ENCODE measurements at regions not wholly inside any gene's neighbourhood (a gene's known extent, or its start where the extent isn't known, plus 50 kb on each side); places are given as distances from the start of the nearest gene placed in this dataset.

DNA sequence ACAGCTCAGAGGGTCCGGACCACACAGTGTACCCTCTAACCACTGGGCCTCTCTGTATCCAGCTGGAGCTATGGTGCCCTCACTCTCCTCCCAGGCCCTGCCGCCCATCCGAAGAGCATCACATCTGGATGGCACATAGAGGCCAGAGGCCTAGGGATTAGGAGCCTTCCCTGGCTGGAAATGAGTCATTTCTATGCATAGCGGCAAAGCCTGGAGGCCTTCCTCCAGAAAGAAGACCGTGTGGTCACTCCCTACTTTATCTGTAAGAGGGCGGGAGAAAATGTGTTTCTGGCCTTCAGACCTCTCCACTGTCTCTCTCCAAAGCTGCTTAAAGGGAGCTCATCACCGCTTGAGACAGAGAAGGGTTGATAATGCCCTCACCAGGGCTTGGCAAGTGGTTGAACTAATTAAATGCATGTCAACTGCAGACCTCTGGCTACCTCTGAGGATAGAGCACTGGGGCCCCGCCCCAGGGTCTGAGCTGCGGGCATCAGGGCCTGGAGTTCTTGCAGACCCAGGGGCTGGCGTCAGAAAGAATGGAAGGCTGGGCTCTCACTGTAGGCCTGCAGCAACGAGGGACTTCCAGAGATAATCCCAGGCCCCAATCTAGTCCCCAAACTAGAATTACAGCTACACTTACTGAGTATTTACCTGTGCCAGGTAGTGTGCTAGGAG, 122.2 kb downstream of the IRX5 start:
- dilution Hi-C loops (cut with MboI; ENCODE audit: extremely low pct_ligation_motif_present, low sequenced_read_pairs): no loop called here
- FAIRE-seq (no peak), DNase-seq (ENCODE audit: low read depth, low spot score) (no peak)
- Histone ChIP-seq H3K4me2 (ENCODE audit: control insufficient read depth, extremely low read depth, insufficient read depth, low read depth, low read length) (no peak overlapping the region), H3K9me1 (ENCODE audit: control insufficient read depth, extremely low read depth, insufficient read depth, low read length) (no peaks in the 10 kb centered on the region), H3K79me2 (ENCODE audit: control insufficient read depth, insufficient read depth, low read length) (no peaks in the 10 kb centered on the region), H3K4me1 (ENCODE audit: control insufficient read depth, extremely low read depth, insufficient read depth, low read length) (no peaks in the 10 kb centered on the region), H3K27ac (ENCODE audit: control insufficient read depth, insufficient read depth, low read length) (no peak overlapping the region), H3K9me3 (ENCODE audit: control insufficient read depth, low read depth, low read length) (no peaks in the 10 kb centered on the region), H2AFZ (ENCODE audit: control insufficient read depth, low read length) (no peak overlapping the region), H3K4me3 (ENCODE audit: control insufficient read depth in 2 of 3, extremely low read depth in 1 of 3, insufficient read depth in 2 of 3, low read depth in 1 of 3, low read length in 3 of 3) (no peak overlapping the region), H3K36me3 (ENCODE audit: control insufficient read depth in 2 of 2, extremely low read depth in 1 of 2, insufficient read depth in 2 of 2, low read length in 2 of 2) (no peaks in the 10 kb centered on the region), H3K27me3 (ENCODE audit: control insufficient read depth, extremely low read depth, insufficient read depth, low read length) (peaks cover 17% of the 10 kb centered on the region), H4K20me1 (ENCODE audit: control insufficient read depth, extremely low read depth, insufficient read depth, low read length) (no peaks in the 10 kb centered on the region), H3K9ac (ENCODE audit: control insufficient read depth, extremely low read depth, insufficient read depth, low read length) (no peak overlapping the region)
- TF ChIP-seq, protein P1, sequence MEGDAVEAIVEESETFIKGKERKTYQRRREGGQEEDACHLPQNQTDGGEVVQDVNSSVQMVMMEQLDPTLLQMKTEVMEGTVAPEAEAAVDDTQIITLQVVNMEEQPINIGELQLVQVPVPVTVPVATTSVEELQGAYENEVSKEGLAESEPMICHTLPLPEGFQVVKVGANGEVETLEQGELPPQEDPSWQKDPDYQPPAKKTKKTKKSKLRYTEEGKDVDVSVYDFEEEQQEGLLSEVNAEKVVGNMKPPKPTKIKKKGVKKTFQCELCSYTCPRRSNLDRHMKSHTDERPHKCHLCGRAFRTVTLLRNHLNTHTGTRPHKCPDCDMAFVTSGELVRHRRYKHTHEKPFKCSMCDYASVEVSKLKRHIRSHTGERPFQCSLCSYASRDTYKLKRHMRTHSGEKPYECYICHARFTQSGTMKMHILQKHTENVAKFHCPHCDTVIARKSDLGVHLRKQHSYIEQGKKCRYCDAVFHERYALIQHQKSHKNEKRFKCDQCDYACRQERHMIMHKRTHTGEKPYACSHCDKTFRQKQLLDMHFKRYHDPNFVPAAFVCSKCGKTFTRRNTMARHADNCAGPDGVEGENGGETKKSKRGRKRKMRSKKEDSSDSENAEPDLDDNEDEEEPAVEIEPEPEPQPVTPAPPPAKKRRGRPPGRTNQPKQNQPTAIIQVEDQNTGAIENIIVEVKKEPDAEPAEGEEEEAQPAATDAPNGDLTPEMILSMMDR (optimal IDR thresholded peaks at IDR 0.05 in 1 of 3, IDR thresholded peaks at IDR 0.05 in 1 of 3, conservative IDR thresholded peaks at IDR 0.05 in 1 of 3; ENCODE audit: extremely low read depth in 1 of 3, insufficient read depth in 2 of 3, low read length in 3 of 3): no peak
- no peak for TF ChIP-seq EZH2 (IDR thresholded peaks at IDR 0.05; ENCODE audit: low read length)

DNA sequence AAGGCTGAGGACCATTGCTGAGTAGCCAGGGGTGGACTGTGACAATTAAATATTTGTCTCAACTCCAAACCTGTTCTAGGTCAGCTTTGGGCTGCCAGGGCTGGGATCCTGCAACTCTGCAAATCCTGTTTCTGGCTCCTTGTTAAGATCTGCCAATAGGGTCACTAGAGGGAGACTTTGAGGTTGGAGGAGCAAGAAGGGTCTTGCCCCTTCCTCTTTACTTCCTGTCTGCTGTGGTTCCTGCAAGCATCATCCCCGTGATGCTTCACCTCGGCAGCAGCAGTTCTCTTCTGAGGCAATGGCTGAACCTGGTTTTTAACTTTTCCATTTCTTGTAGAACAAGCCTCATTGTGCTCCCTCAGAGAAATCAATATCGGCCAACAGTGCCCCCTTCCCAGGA, 124.6 kb downstream of the IRX5 start:
- Histone ChIP-seq H3K4me3 (ENCODE audit: control insufficient read depth in 2 of 3, extremely low read depth in 1 of 3, insufficient read depth in 2 of 3, low read depth in 1 of 3, low read length in 3 of 3) (no peak overlapping the region), H3K9me1 (ENCODE audit: control insufficient read depth, extremely low read depth, insufficient read depth, low read length) (no peaks in the 10 kb centered on the region), H2AFZ (ENCODE audit: control insufficient read depth, low read length) (no peak overlapping the region), H4K20me1 (ENCODE audit: control insufficient read depth, extremely low read depth, insufficient read depth, low read length) (no peaks in the 10 kb centered on the region), H3K9ac (ENCODE audit: control insufficient read depth, extremely low read depth, insufficient read depth, low read length) (no peak overlapping the region), H3K27ac (ENCODE audit: control insufficient read depth, insufficient read depth, low read length) (no peak overlapping the region), H3K4me1 (ENCODE audit: control insufficient read depth, extremely low read depth, insufficient read depth, low read length) (no peaks in the 10 kb centered on the region), H3K9me3 (ENCODE audit: control insufficient read depth, low read depth, low read length) (no peaks in the 10 kb centered on the region), H3K4me2 (ENCODE audit: control insufficient read depth, extremely low read depth, insufficient read depth, low read depth, low read length) (no peak overlapping the region), H3K36me3 (ENCODE audit: control insufficient read depth in 2 of 2, extremely low read depth in 1 of 2, insufficient read depth in 2 of 2, low read length in 2 of 2) (no peaks in the 10 kb centered on the region), H3K27me3 (ENCODE audit: control insufficient read depth, extremely low read depth, insufficient read depth, low read length) (peaks cover 25% of the 10 kb centered on the region), H3K79me2 (ENCODE audit: control insufficient read depth, insufficient read depth, low read length) (no peaks in the 10 kb centered on the region)
- no peak for DNase-seq (ENCODE audit: low read depth, low spot score)
- TF ChIP-seq, protein P1 (optimal IDR thresholded peaks at IDR 0.05 in 1 of 3, IDR thresholded peaks at IDR 0.05 in 1 of 3, conservative IDR thresholded peaks at IDR 0.05 in 1 of 3; ENCODE audit: extremely low read depth in 1 of 3, insufficient read depth in 2 of 3, low read length in 3 of 3): no peak
- TF ChIP-seq EZH2 (IDR thresholded peaks at IDR 0.05; ENCODE audit: low read length): no peak
- no peak for FAIRE-seq
- dilution Hi-C loops (cut with MboI; ENCODE audit: extremely low pct_ligation_motif_present, low sequenced_read_pairs): no loop called here
